Bronchial epithelial cell (primary cell): ENCODE measurements at regions not wholly inside any gene's neighbourhood (a gene's known extent, or its start where the extent isn't known, plus 50 kb on each side); places are given as distances from the start of the nearest gene placed in this dataset.

Source experiments
- DNase-seq: peaks from one replicate; pipeline ENCODE4 v3.0.0-alpha.2; 2010; ENCODE audit warnings: low read depth
- FAIRE-seq: peaks from 2 replicates; lab custom pipeline; 2011; peaks lifted over from hg19 to GRCh38; lab: Jason Lieb, UNC
- H3K27me3 ChIP-seq: 2 replicates; pipeline ENCODE4 v1.5.1; 2011; ENCODE audit warnings: low read length; ENCODE audit not compliant: control insufficient read depth, insufficient read depth
- H3K36me3 ChIP-seq: 2 replicates; pipeline ENCODE4 v1.5.1; 2011; ENCODE audit warnings: low read length; ENCODE audit not compliant: control insufficient read depth, insufficient read depth
- H3K4me3 ChIP-seq: 2 replicates; pipeline ENCODE4 v1.5.1; 2011; ENCODE audit warnings: mild to moderate bottlenecking, low read depth, low read length, control low read depth
- CTCF ChIP-seq: IDR thresholded peaks from 2 replicates; pipeline ENCODE4 v1.5.1; 2011; ENCODE audit warnings: mild to moderate bottlenecking, moderate library complexity, low read length, control low read depth, inconsistent platforms; ENCODE audit not compliant: insufficient read depth, severe bottlenecking

GRCh38 chr3:154536751-154537150 lies 106.8 kb upstream of the GPR149 start:
- FAIRE-seq (no peak), DNase-seq (no peak)
- Histone ChIP-seq H3K27me3 (no peaks in the 10 kb centered on the region), H3K4me3 (no peak overlapping the region), H3K36me3 (no peaks in the 10 kb centered on the region)
- no peak for TF ChIP-seq CTCF

- Histone ChIP-seq H3K4me3 (no peak overlapping the region), H3K36me3 (no peaks in the 10 kb centered on the region), H3K27me3 (no peaks in the 10 kb centered on the region)
- TF ChIP-seq CTCF: no peak
- DNase-seq (no peak), FAIRE-seq (no peak)
Measured at GRCh38 chr3:154522036-154522602, 92.1 kb upstream of the GPR149 start.

GRCh38 chr3:154517404-154517803 lies 87.4 kb upstream of the GPR149 start:
- Histone ChIP-seq H3K4me3 (no peak overlapping the region), H3K27me3 (no peaks in the 10 kb centered on the region), H3K36me3 (no peaks in the 10 kb centered on the region)
- TF ChIP-seq CTCF: no peak
- DNase-seq (no peak), FAIRE-seq (no peak)

- H3K27me3 ChIP-seq: no peaks in the 10 kb centered on the region
- H3K4me3 ChIP-seq: no peak overlapping the region
- no peak for FAIRE-seq
- TF ChIP-seq CTCF: no peak
- no peak for DNase-seq
- H3K36me3 ChIP-seq: no peaks in the 10 kb centered on the region
Measured at GRCh38 chr3:154515921-154516320, 85.9 kb upstream of the GPR149 start.

- TF ChIP-seq CTCF: no peak
- Histone ChIP-seq H3K4me3 (no peak overlapping the region), H3K27me3 (no peaks in the 10 kb centered on the region), H3K36me3 (no peaks in the 10 kb centered on the region)
- DNase-seq: no peak
- FAIRE-seq: no peak
Measured at GRCh38 chr3:154510780-154511179, 80.8 kb upstream of the GPR149 start.

GRCh38 chr3:154507727-154508126 lies 77.7 kb upstream of the GPR149 start:
- Histone ChIP-seq H3K27me3 (no peaks in the 10 kb centered on the region), H3K4me3 (no peak overlapping the region), H3K36me3 (no peaks in the 10 kb centered on the region)
- DNase-seq (no peak), FAIRE-seq (no peak)
- TF ChIP-seq CTCF: no peak
